Lung (tissue), 11 donors: ENCODE measurements at regions not wholly inside any gene's neighbourhood (a gene's known extent, or its start where the extent isn't known, plus 50 kb on each side); places are given as distances from the start of the nearest gene placed in this dataset.

Source experiments
- ATAC-seq: fragments of 200-7000 bp; cut with Tn5 transposase; one replicate; pipeline ENCODE4 v1.9.1; 2020; ENCODE audit warnings: moderate number of reproducible peaks; ENCODE audit not compliant: insufficient read depth, low FRiP score
- DNase-seq, 3 donors: peaks; one replicate each; pipeline ENCODE4 v3.0.0-alpha.2; 2013 to 2017
- H3K27ac ChIP-seq, 2 donors: one replicate each; pipeline ENCODE4 v1.5.1; 2013; ENCODE audit warnings: mild to moderate bottlenecking in 2 of 2, moderate library complexity in 2 of 2, control low read depth in 1 of 2, inconsistent platforms in 1 of 2, low read depth in 1 of 2, low read length in 1 of 2
- H3K27me3 ChIP-seq, 3 donors: one replicate each; pipeline ENCODE4 v1.5.1; 2013; ENCODE audit warnings: low read length in 2 of 3; ENCODE audit not compliant: control insufficient read depth in 3 of 3, insufficient read depth in 3 of 3
- H3K36me3 ChIP-seq, 4 donors: one replicate each; pipeline ENCODE4 v1.5.1; 2013; ENCODE audit warnings: low read length in 4 of 4, mild to moderate bottlenecking in 1 of 4, moderate library complexity in 1 of 4; ENCODE audit not compliant: control insufficient read depth in 4 of 4, insufficient read depth in 4 of 4
- H3K4me1 ChIP-seq, 5 donors: one replicate each; pipeline ENCODE4 v1.5.1; 2013; ENCODE audit warnings: low read length in 5 of 5, mild to moderate bottlenecking in 2 of 5, moderate library complexity in 1 of 5; ENCODE audit not compliant: control insufficient read depth in 5 of 5, insufficient read depth in 5 of 5
- H3K4me3 ChIP-seq: one replicate; pipeline ENCODE4 v1.5.1; 2013; ENCODE audit warnings: mild to moderate bottlenecking, control low read depth, moderate library complexity
- H3K9ac ChIP-seq, 2 donors: one replicate each; pipeline ENCODE4 v1.5.1; 2013; ENCODE audit warnings: low read length in 2 of 2, control low read depth in 1 of 2; ENCODE audit not compliant: insufficient read depth in 1 of 2
- H3K9me3 ChIP-seq, 4 donors: one replicate each; pipeline ENCODE4 v1.5.1; 2013; ENCODE audit warnings: low read length in 3 of 4, mild to moderate bottlenecking in 1 of 4, moderate library complexity in 1 of 4; ENCODE audit not compliant: control insufficient read depth in 4 of 4, insufficient read depth in 3 of 4
- CTCF ChIP-seq: IDR thresholded peaks from 2 replicates; pipeline ENCODE4 v1.5.1; 2012; ENCODE audit warnings: mild to moderate bottlenecking; ENCODE audit errors: control extremely low read depth, extremely low read depth
- WGBS, 2 donors: extraction: QIAGEN DNeasy Blood & Tissue Kit; methylation state at CpG; one replicate each; pipeline ENCODE4 v1.1.7; 2013; 5-methylcytosine and 5-hydroxymethylcytosine counted together
- donor health status: control.
- donor health status: control.
- donor health status: Bipolar disorder and iron deficiency.
- donor health status: healthy.
- donor health status: DM: yes; HTN: yes; CAD: no.

- DNase-seq (no peak), ATAC-seq (no peak)
- Histone ChIP-seq H3K27me3 (no peaks in the 10 kb centered on the region), H3K9ac (no peak overlapping the region), H3K9me3 (no peaks in the 10 kb centered on the region), H3K36me3 (no peaks in the 10 kb centered on the region), H3K27ac (no peak overlapping the region), H3K4me1 (peaks cover 0 to 8% (median 0%) of the 10 kb centered on the region in 5 donors), H3K4me3 (no peak overlapping the region)
- WGBS, 2 donors = 81 to 88% methylated on average over 4 of the region's 4 CpGs
- no peak for TF ChIP-seq CTCF
Measured at GRCh38 chr10:9535744-9536143, 1481.3 kb downstream of the GATA3 start.

- no peak overlapping the region for H3K4me3 ChIP-seq
- peaks cover 0 to 9% (median 0%) of the 10 kb centered on the region in 5 donors for H3K4me1 ChIP-seq
- ATAC-seq (no peak), DNase-seq (peak in 1 of 3 donors; percentile 20)
- no peaks in the 10 kb centered on the region for H3K27me3 ChIP-seq
- no peak for TF ChIP-seq CTCF
- peaks cover 0 to 3% (median 0%) of the 10 kb centered on the region in 4 donors for H3K9me3 ChIP-seq
- 38 to 61% methylated on average over 2 of the region's 2 CpGs for WGBS, 2 donors
- no peak overlapping the region for H3K27ac ChIP-seq
- H3K9ac ChIP-seq = no peak overlapping the region
- no peaks in the 10 kb centered on the region for H3K36me3 ChIP-seq
Measured at GRCh38 chr10:9545073-9545472, 1472.6 kb upstream of the CELF2 start.

GRCh38 chr10:9547936-9548904 lies 1469.5 kb upstream of the CELF2 start:
- H3K9me3 ChIP-seq = peaks cover 0 to 3% (median 0%) of the 10 kb centered on the region in 4 donors
- WGBS, 2 donors = 63 to 81% methylated on average over 3 of the region's 3 CpGs
- H3K9ac ChIP-seq = no peak overlapping the region
- H3K27ac ChIP-seq = no peak overlapping the region
- no peaks in the 10 kb centered on the region for H3K36me3 ChIP-seq
- no peak for TF ChIP-seq CTCF
- H3K27me3 ChIP-seq = no peaks in the 10 kb centered on the region
- ATAC-seq = no peak
- no peak overlapping the region for H3K4me3 ChIP-seq
- peak; percentile 21 to 81 (median 69) for DNase-seq
- peaks cover 0 to 9% (median 0%) of the 10 kb centered on the region in 5 donors for H3K4me1 ChIP-seq
